Activated CD8-positive, alpha-beta memory T cell treated with anti-CD3 and anti-CD28 coated beads, Interleukin-2, amount 10 ng/mL, durations not matched to agents 7 days and 5 days (primary cell): ENCODE measurements at regions not wholly inside any gene's neighbourhood (a gene's known extent, or its start where the extent isn't known, plus 50 kb on each side); places are given as distances from the start of the nearest gene placed in this dataset.

Experiments used
- ATAC-seq: fragments of 150-1000 bp; cut with Tn5 transposase; one replicate; pipeline ENCODE4 v1.10.0; 2021; ENCODE audit warnings: moderate library complexity
- CTCF ChIA-PET: fragments of 350-600 bp; sonication (Branson Sonifier 250); formaldehyde crosslinking; loops from one replicate; lab custom pipeline; 2021; ENCODE audit warnings: antibody characterized with exemption; lab: Charles Lee
- DNase-seq: peaks from one replicate; pipeline ENCODE4 v3.0.0-alpha.2; 2020
- H3K27ac Mint-ChIP-seq: one replicate; pipeline ENCODE4 v1.8.0; 2021; ENCODE audit warnings: mild to moderate bottlenecking, mixed read lengths
- H3K27me3 Mint-ChIP-seq: one replicate; pipeline ENCODE4 v1.8.0; 2021; ENCODE audit warnings: mixed read lengths
- H3K36me3 Mint-ChIP-seq: one replicate; pipeline ENCODE4 v1.8.0; 2021; ENCODE audit warnings: mild to moderate bottlenecking, mixed read lengths
- H3K4me1 Mint-ChIP-seq: one replicate; pipeline ENCODE4 v1.8.0; 2021; ENCODE audit warnings: mixed read lengths
- H3K4me3 Mint-ChIP-seq: one replicate; pipeline ENCODE4 v1.8.0; 2021; ENCODE audit warnings: mild to moderate bottlenecking, moderate library complexity, mixed read lengths
- H3K9me3 Mint-ChIP-seq: one replicate; pipeline ENCODE4 v1.8.0; 2022; ENCODE audit warnings: low read depth, mixed read lengths

DNA sequence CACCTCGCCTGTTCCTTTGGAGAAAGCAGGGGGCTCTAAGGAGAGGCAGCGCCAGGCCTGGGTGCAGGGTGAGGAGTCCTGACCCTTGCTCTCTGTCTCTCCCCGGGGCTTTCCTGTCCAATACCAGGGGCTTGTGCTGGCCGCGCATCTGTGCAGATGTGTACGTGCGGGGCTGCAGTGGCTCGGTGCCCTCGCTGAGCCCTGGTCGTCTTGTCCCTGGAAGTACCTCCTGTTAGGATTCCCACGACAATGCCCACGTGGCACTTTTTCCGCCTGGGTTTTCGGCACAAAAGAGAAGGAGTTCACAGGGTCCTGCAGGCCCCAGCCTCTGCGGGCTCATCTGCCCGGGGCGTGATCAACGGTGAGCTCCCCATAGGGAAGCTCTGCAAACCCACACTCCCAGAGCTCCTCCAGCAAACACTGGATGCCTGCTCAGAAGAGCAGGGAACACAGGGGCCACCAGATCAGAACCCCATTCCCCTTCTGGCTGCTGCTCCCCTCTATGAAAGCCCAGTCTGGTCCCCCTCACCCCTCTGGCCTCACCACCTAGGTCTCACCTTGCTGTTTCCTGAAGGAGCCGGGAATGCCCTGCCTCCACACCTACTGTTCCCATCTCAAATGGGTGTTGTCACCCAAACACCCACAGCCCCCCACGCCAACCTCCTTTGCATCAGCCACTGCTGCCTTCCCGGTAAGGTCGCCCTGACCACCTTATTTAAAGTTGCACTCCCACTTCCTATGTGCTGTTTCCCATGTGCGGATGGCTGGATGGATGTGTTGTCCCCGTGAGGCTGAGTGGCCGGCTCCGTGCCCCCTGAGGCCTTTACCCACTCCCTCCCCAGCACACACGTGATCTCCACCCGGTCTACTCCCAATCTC lies 62.6 kb upstream of the PRR20G start:
- H3K9me3 Mint-ChIP-seq: no peaks in the 10 kb centered on the region
- H3K4me1 Mint-ChIP-seq: no peaks in the 10 kb centered on the region
- H3K36me3 Mint-ChIP-seq: no peaks in the 10 kb centered on the region
- CTCF ChIA-PET: no interaction called here
- no peak overlapping the region for H3K27ac Mint-ChIP-seq
- H3K4me3 Mint-ChIP-seq: no peak overlapping the region
- peaks cover 9% of the 10 kb centered on the region for H3K27me3 Mint-ChIP-seq
- DNase-seq (no peak), ATAC-seq (no peak)

- Mint-ChIP-seq H3K36me3 (no peaks in the 10 kb centered on the region), H3K4me3 (no peak overlapping the region), H3K27me3 (peaks cover 9% of the 10 kb centered on the region), H3K4me1 (no peaks in the 10 kb centered on the region), H3K9me3 (no peaks in the 10 kb centered on the region), H3K27ac (no peak overlapping the region)
- CTCF ChIA-PET: no interaction called here
- ATAC-seq (no peak), DNase-seq (no peak)
Measured at GRCh38 chr3:127349501-127350171, 61.8 kb upstream of the PRR20G start.

DNA sequence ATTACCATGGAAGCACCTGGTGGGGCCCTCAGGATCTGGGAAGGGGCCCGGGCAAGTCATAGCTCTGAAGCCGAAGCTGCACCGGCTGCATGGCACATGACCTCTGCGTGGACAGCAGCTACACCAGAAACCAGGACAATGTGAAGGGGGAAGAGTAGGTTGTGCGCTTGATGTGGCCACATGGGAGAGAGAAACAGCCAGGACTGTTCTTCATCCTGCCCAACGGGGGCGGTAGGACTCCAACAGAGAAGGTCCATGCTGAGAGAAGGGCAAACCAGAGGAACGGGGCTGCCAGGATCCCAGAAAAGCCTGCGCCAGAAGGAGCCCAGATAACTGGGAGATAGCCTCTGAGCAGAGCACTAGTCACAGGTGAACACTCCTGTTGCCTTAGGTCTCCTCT lies 54.9 kb upstream of the PRR20G start:
- Mint-ChIP-seq H3K36me3 (peaks cover 1% of the 10 kb centered on the region), H3K4me1 (no peaks in the 10 kb centered on the region), H3K4me3 (no peak overlapping the region), H3K27ac (no peak overlapping the region), H3K9me3 (peaks cover 8% of the 10 kb centered on the region), H3K27me3 (peaks cover 10% of the 10 kb centered on the region)
- CTCF ChIA-PET: no interaction called here
- ATAC-seq: no peak
- no peak for DNase-seq

GRCh38 chr3:127339928-127340861 lies 52.3 kb upstream of the PRR20G start:
- Mint-ChIP-seq H3K36me3 (peaks cover 1% of the 10 kb centered on the region), H3K4me1 (no peaks in the 10 kb centered on the region), H3K27me3 (peaks cover 14% of the 10 kb centered on the region), H3K9me3 (peaks cover 8% of the 10 kb centered on the region), H3K27ac (no peak overlapping the region), H3K4me3 (no peak overlapping the region)
- ATAC-seq (no peak), DNase-seq (no peak)
- CTCF ChIA-PET: no interaction called here

GRCh38 chr3:127339016-127339415 lies 51.2 kb upstream of the PRR20G start:
- H3K27ac Mint-ChIP-seq: no peak overlapping the region
- H3K36me3 Mint-ChIP-seq: peaks cover 1% of the 10 kb centered on the region
- no peaks in the 10 kb centered on the region for H3K4me1 Mint-ChIP-seq
- H3K4me3 Mint-ChIP-seq: no peak overlapping the region
- CTCF ChIA-PET: no interaction called here
- DNase-seq: no peak
- H3K27me3 Mint-ChIP-seq: peaks cover 17% of the 10 kb centered on the region
- peaks cover 8% of the 10 kb centered on the region for H3K9me3 Mint-ChIP-seq
- ATAC-seq: no peak

- CTCF ChIA-PET: no interaction called here
- Mint-ChIP-seq H3K4me3 (no peak overlapping the region), H3K27ac (no peak overlapping the region), H3K4me1 (no peaks in the 10 kb centered on the region), H3K27me3 (peaks cover 17% of the 10 kb centered on the region), H3K9me3 (peaks cover 8% of the 10 kb centered on the region), H3K36me3 (peaks cover 1% of the 10 kb centered on the region)
- no peak for ATAC-seq
- no peak for DNase-seq
Measured at GRCh38 chr3:127337911-127338531, 50.2 kb upstream of the PRR20G start.
